ENCODE measurements at regions not wholly inside any gene's neighbourhood (a gene's known extent, or its start where the extent isn't known, plus 50 kb on each side); places are given as distances from the start of the nearest gene placed in this dataset.

GRCh38 chr1:113326976-113327375 is 63.3 kb upstream of the MAGI3 start:
- TF ChIP-seq FOXM1 (IDR thresholded peaks at IDR 0.05; ENCODE audit: borderline replicate concordance, low read depth) (no peak), TEAD4 (IDR thresholded peaks at IDR 0.05) (no peak)

Measured in Ishikawa (cell line).